Pancreas (tissue), 10 donors: ENCODE measurements at regions not wholly inside any gene's neighbourhood (a gene's known extent, or its start where the extent isn't known, plus 50 kb on each side); places are given as distances from the start of the nearest gene placed in this dataset.
"Not testable (repeated sequence)": the region's sequence is repeated elsewhere in the genome, so short reads cannot be mapped to it uniquely, and the experiment has no call there.

Experiments used
- ATAC-seq, 4 donors: fragments of 200-7000 bp; cut with Tn5 transposase; one replicate each; pipeline versions ENCODE4 v1.8.0 to v1.9.1; 2020; ENCODE audit warnings: mild to moderate bottlenecking in 4 of 4, moderate library complexity in 4 of 4
- DNase-seq, 6 donors: peaks; one replicate each; pipeline ENCODE4 v3.0.0-alpha.2; 2020
- FAIRE-seq: peaks from 2 replicates; lab custom pipeline; 2012; peaks lifted over from hg19 to GRCh38; lab: Jason Lieb, UNC
- H3K27ac ChIP-seq, 4 donors: fragments of 200-600 bp; sonication (generic); 1 replicate in 3 of 4; 2 replicates in 1 of 4; pipeline versions ENCODE4 v1.5.0 to v1.8.0; 2020
- H3K27me3 ChIP-seq, 4 donors: fragments of 200-600 bp; one replicate each; pipeline ENCODE4 v1.8.0; 2021
- H3K36me3 ChIP-seq, 3 donors: fragments of 200-600 bp; sonication (generic) in 1 of 3; one replicate each; pipeline versions ENCODE4 v1.5.0 to v1.8.0; 2020 to 2021
- H3K4me1 ChIP-seq, 3 donors: fragments of 200-600 bp; one replicate each; pipeline ENCODE4 v1.8.0; 2021
- H3K4me3 ChIP-seq, 4 donors: fragments of 200-600 bp; sonication (generic) in 2 of 4; one replicate each; pipeline versions ENCODE4 v1.5.0 to v1.8.0; 2020 to 2021
- H3K9me3 ChIP-seq, 4 donors: fragments of 200-600 bp; one replicate each; pipeline ENCODE4 v1.8.0; 2021
- CTCF ChIP-seq, 4 donors: fragments of 200-600 bp; sonication (generic) in 3 of 4; IDR thresholded peaks; one replicate each; pipeline versions ENCODE4 v1.5.0 to v1.8.0; 2021; ENCODE audit warnings: antibody characterized with exemption in 4 of 4
- WGBS, 2 donors: extraction: QIAGEN DNeasy Blood & Tissue Kit; methylation state at CpG; one replicate each; pipeline ENCODE4 v1.1.7; 2013; 5-methylcytosine and 5-hydroxymethylcytosine counted together
- intact Hi-C, 3 donors: fragments of 100-400 bp; cut with DNase I; formaldehyde crosslinking; loops; one replicate each; pipeline versions ENCODE4 v1.11.1 to v1.14.2; 2022
- donor health status: healthy with polysubstance abuse.
- donor health status: DM: no; HTN: no; CAD: no; lungs with moderate emphysema.
- donor health status: DM: no; HTN: no; CAD: no.
- donor health status: control.
- donor health status: control.
- donor health status: Bipolar disorder and iron deficiency.
- donor health status: DM: yes; HTN: yes; CAD: no.
- donor health status: DM: no; HTN: no; CAD: no.
- donor health status: DM: no; HTN: no; CAD: no.
- donor health status: DM: yes; HTN: yes; CAD: no.

DNA sequence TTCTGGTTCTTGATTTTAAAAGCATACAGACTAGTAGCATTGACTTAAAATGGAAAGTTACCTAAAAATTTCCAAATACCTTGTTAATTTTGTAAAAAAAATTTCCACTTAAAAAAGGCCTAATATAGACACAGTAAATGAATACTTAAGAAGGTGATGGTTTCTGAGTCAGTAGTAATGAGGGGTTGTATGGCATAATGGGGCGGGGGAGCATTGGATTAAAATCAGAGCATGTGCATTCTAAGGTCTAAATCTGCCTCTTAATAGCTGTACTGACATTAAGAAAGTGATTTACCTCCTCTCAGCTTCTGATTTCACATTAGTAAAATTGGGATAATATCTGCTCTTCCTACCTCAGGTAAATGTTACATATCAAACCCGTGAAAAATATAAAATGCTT lies 446.5 kb downstream of the AASDHPPT start:
- WGBS, 2 donors: 83 to 93% methylated on average over 2 of the region's 2 CpGs
- Histone ChIP-seq H3K4me1 (no peaks in the 10 kb centered on the region), H3K4me3 (no peak overlapping the region), H3K27ac (no peak overlapping the region), H3K36me3 (no peaks in the 10 kb centered on the region), H3K9me3 (no peaks in the 10 kb centered on the region), H3K27me3 (no peaks in the 10 kb centered on the region)
- intact Hi-C loops: no loop called here
- ATAC-seq: no peak
- DNase-seq: no peak
- FAIRE-seq: no peak
- no peak for TF ChIP-seq CTCF (IDR thresholded peaks at IDR 0.05)

GRCh38 chr11:106524436-106524835 lies 447.0 kb downstream of the AASDHPPT start:
- Histone ChIP-seq H3K4me1 (no peaks in the 10 kb centered on the region), H3K27ac (no peak overlapping the region), H3K36me3 (no peaks in the 10 kb centered on the region), H3K4me3 (no peak overlapping the region), H3K9me3 (no peaks in the 10 kb centered on the region), H3K27me3 (no peaks in the 10 kb centered on the region)
- WGBS, 2 donors: 71 to 77% methylated on average over 2 of the region's 2 CpGs
- no peak for ATAC-seq
- FAIRE-seq: no peak
- DNase-seq: no peak
- no peak for TF ChIP-seq CTCF (IDR thresholded peaks at IDR 0.05)
- intact Hi-C loops: no loop called here

GRCh38 chr11:106531648-106532047 lies 454.2 kb downstream of the AASDHPPT start:
- H3K4me3 ChIP-seq, FAIRE-seq, H3K9me3 ChIP-seq, DNase-seq, H3K27me3 ChIP-seq, intact Hi-C loops, H3K36me3 ChIP-seq, ATAC-seq, H3K27ac ChIP-seq, H3K4me1 ChIP-seq: not testable (repeated sequence)
- 91 to 93% methylated on average over 18 of the region's 18 CpGs for WGBS, 2 donors

DNA sequence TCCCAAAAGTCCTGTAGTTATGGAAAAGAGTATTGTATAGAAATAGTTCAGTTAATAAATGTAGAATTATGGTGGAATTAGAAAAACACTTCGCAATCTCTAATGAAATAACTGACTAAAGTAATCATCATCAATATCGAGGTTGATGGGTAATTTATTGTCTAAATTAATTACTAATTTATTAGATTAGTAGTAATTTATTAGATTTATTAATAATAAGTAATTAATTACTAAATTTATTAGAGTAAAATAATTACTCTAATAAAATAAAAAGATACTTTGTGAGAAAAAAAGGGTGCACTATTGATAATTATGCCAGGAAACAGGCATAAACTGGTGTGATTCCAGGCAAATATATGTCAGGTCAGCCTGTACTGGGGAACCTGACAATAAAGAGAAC lies 455.6 kb downstream of the AASDHPPT start:
- H3K4me1 ChIP-seq: no peaks in the 10 kb centered on the region
- no peaks in the 10 kb centered on the region for H3K27me3 ChIP-seq
- no peak for TF ChIP-seq CTCF (IDR thresholded peaks at IDR 0.05)
- FAIRE-seq (no peak), ATAC-seq (no peak), DNase-seq (no peak)
- WGBS, 2 donors: 74 to 83% methylated on average over 2 of the region's 2 CpGs
- intact Hi-C loops: no loop called here
- no peak overlapping the region for H3K4me3 ChIP-seq
- no peaks in the 10 kb centered on the region for H3K36me3 ChIP-seq
- no peaks in the 10 kb centered on the region for H3K9me3 ChIP-seq
- H3K27ac ChIP-seq: no peak overlapping the region

DNA sequence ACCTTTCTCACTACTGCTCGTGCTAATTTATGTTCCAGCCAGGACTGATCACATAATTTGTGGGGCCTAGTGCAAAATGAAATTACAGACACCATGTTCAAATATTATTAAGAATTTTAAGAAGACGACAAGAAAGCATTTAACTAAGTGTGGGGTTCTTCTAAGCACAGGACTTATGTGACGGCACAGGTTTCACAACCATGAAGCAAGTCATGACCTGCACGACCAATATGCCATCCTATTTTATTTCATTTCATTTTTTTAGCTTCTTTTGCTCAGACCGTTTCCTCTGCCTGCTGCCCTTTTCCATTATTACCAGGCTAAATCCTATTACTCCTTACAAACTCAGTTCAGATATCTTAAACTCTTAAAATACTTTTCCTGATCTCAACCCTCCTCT lies 462.5 kb downstream of the AASDHPPT start:
- no peak overlapping the region for H3K4me3 ChIP-seq
- FAIRE-seq (no peak), DNase-seq (no peak), ATAC-seq (no peak)
- H3K36me3 ChIP-seq: no peaks in the 10 kb centered on the region
- H3K27me3 ChIP-seq: no peaks in the 10 kb centered on the region
- no peaks in the 10 kb centered on the region for H3K9me3 ChIP-seq
- intact Hi-C loops: no loop called here
- H3K4me1 ChIP-seq: no peaks in the 10 kb centered on the region
- no peak overlapping the region for H3K27ac ChIP-seq
- 75 to 88% methylated on average over 5 of the region's 5 CpGs for WGBS, 2 donors
- no peak for TF ChIP-seq CTCF (IDR thresholded peaks at IDR 0.05)

DNA sequence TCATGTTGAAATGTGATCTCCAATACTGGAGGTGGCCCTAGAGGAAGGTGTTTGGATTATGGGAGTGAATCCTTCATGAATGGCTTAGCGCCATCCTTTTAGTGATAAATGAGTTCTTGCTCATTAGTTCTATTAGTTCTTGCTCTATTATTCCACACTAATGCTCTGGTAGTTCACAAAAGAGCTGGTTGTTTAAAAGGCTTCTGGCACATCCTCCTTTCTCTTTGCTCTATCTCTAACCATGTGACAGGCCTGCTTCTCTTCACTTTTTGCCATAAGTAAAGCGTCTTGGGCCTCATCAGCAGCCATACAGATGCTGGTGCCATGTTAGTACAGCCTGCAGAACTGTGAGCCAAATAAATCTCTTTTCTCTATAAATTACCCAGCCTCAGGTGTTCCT lies 469.9 kb downstream of the GUCY1A2 start:
- Histone ChIP-seq H3K4me1 (no peaks in the 10 kb centered on the region), H3K27ac (no peak overlapping the region), H3K27me3 (no peaks in the 10 kb centered on the region), H3K4me3 (no peak overlapping the region), H3K36me3 (no peaks in the 10 kb centered on the region), H3K9me3 (no peaks in the 10 kb centered on the region)
- FAIRE-seq (no peak), DNase-seq (no peak), ATAC-seq (no peak)
- intact Hi-C loops: no loop called here
- no peak for TF ChIP-seq CTCF (IDR thresholded peaks at IDR 0.05)
- 68 to 93% methylated on average over 2 of the region's 2 CpGs for WGBS, 2 donors
